Loucy (cell line): ENCODE measurements at regions not wholly inside any gene's neighbourhood (a gene's known extent, or its start where the extent isn't known, plus 50 kb on each side); places are given as distances from the start of the nearest gene placed in this dataset.

Experiments used
- CTCF ChIP-seq: fragments of 200-600 bp; sonication (generic); conservative IDR thresholded peaks from 2 replicates; pipeline ENCODE4 v1.5.1; 2014; ENCODE audit warnings: mild to moderate bottlenecking, antibody characterized with exemption, low read length
- EZH2phosphoT487 ChIP-seq: fragments of 200-600 bp; IDR thresholded peaks from 2 replicates; pipeline ENCODE4 v1.6.1; 2018; ENCODE audit warnings: antibody characterized with exemption, mild to moderate bottlenecking, moderate library complexity, borderline replicate concordance

GRCh38 chrX:149282909-149283308 is 222.2 kb downstream of the IDS start:
- TF ChIP-seq CTCF (no peak), EZH2phosphoT487 (no peak)
